Immature natural killer cell (primary cell): ENCODE measurements at regions not wholly inside any gene's neighbourhood (a gene's known extent, or its start where the extent isn't known, plus 50 kb on each side); places are given as distances from the start of the nearest gene placed in this dataset.
A peak's percentile ranks its signal among the peaks of the same experiment; 100 is the strongest.
"Not testable (repeated sequence)": the region's sequence is repeated elsewhere in the genome, so short reads cannot be mapped to it uniquely, and the experiment has no call there.

Experiments used
- DNase-seq, 3 donors: peaks; one replicate each; pipeline ENCODE4 v3.0.0; 2022; ENCODE audit warnings: mixed read lengths in 1 of 3
- H3K27ac Mint-ChIP-seq, 6 donors: one replicate each; pipeline ENCODE4 v1.8.0; 2020; ENCODE audit warnings: mixed read lengths in 6 of 6, mild to moderate bottlenecking in 5 of 6, inconsistent platforms in 4 of 6, moderate library complexity in 3 of 6
- H3K27me3 Mint-ChIP-seq, 3 donors: one replicate each; pipeline ENCODE4 v1.8.0; 2020 to 2021; ENCODE audit warnings: low read depth in 3 of 3, mild to moderate bottlenecking in 3 of 3, mixed read lengths in 3 of 3, moderate library complexity in 3 of 3, inconsistent platforms in 1 of 3
- H3K36me3 Mint-ChIP-seq, 3 donors: one replicate each; pipeline ENCODE4 v1.8.0; 2020; ENCODE audit warnings: mixed read lengths in 3 of 3, inconsistent platforms in 2 of 3, mild to moderate bottlenecking in 2 of 3
- H3K4me1 Mint-ChIP-seq, 2 donors: one replicate each; pipeline ENCODE4 v1.8.0; 2020; ENCODE audit warnings: inconsistent platforms in 2 of 2, mild to moderate bottlenecking in 2 of 2, mixed read lengths in 2 of 2, moderate library complexity in 1 of 2
- H3K4me3 Mint-ChIP-seq, 5 donors: one replicate each; pipeline ENCODE4 v1.8.0; 2020; ENCODE audit warnings: mild to moderate bottlenecking in 5 of 5, mixed read lengths in 5 of 5, inconsistent platforms in 3 of 5, moderate library complexity in 3 of 5
- H3K9me3 Mint-ChIP-seq, 6 donors: one replicate each; pipeline ENCODE4 v1.8.0; 2020; ENCODE audit warnings: mild to moderate bottlenecking in 6 of 6, mixed read lengths in 6 of 6, inconsistent platforms in 4 of 6, moderate library complexity in 3 of 6

- Mint-ChIP-seq H3K27ac (no peak overlapping the region), H3K36me3 (no peaks in the 10 kb centered on the region), H3K27me3 (peaks cover 2 to 3% (median 2%) of the 10 kb centered on the region in 3 donors)
These were observed 186.7 kb downstream of the MSX2 start for GRCh38 chr5:174911118-174911517.

GRCh38 chr5:174910245-174910737 is 185.9 kb downstream of the MSX2 start:
- Mint-ChIP-seq H3K4me3 (no peak overlapping the region), H3K27ac (no peak overlapping the region)

More at GRCh38 chr5:174911118-174911517, 186.7 kb downstream of the MSX2 start:
- peaks cover 0 to 6% (median 0%) of the 10 kb centered on the region in 6 donors for H3K9me3 Mint-ChIP-seq
- no peak overlapping the region for H3K4me3 Mint-ChIP-seq
- DNase-seq = no peak
- H3K4me1 Mint-ChIP-seq = no peaks in the 10 kb centered on the region

GRCh38 chr5:174903172-174903732 is 178.9 kb downstream of the MSX2 start:
- Mint-ChIP-seq H3K9me3 (peaks cover 0 to 5% (median 0%) of the 10 kb centered on the region in 6 donors), H3K4me1 (no peaks in the 10 kb centered on the region), H3K4me3 (no peak overlapping the region), H3K27me3 (peaks cover 3 to 4% (median 4%) of the 10 kb centered on the region in 3 donors), H3K36me3 (no peaks in the 10 kb centered on the region), H3K27ac (no peak overlapping the region)
- DNase-seq = no peak

More at GRCh38 chr5:174910245-174910737, 185.9 kb downstream of the MSX2 start:
- Mint-ChIP-seq H3K27me3 (peaks cover 1 to 6% (median 4%) of the 10 kb centered on the region in 3 donors), H3K4me1 (no peaks in the 10 kb centered on the region), H3K36me3 (no peaks in the 10 kb centered on the region), H3K9me3 (peaks cover 0 to 6% (median 0%) of the 10 kb centered on the region in 6 donors)
- DNase-seq = peak in 1 of 3 donors; percentile 18

GRCh38 chr5:174901336-174901735 is 177.0 kb downstream of the MSX2 start:
- no peak for DNase-seq
- Mint-ChIP-seq H3K36me3 (no peaks in the 10 kb centered on the region), H3K27me3 (peaks cover 3 to 4% (median 4%) of the 10 kb centered on the region in 3 donors), H3K9me3 (no peaks in the 10 kb centered on the region), H3K4me3 (no peak overlapping the region), H3K4me1 (no peaks in the 10 kb centered on the region), H3K27ac (no peak overlapping the region)

- no peak overlapping the region for H3K27ac Mint-ChIP-seq
- no peak overlapping the region for H3K4me3 Mint-ChIP-seq
- H3K4me1 Mint-ChIP-seq = no peaks in the 10 kb centered on the region
These were observed 176.0 kb downstream of the MSX2 start for GRCh38 chr5:174900240-174900865.

GRCh38 chr5:174897281-174897950 is 173.0 kb downstream of the MSX2 start:
- Mint-ChIP-seq H3K27ac (no peak overlapping the region), H3K9me3 (peaks cover 0 to 3% (median under 1%) of the 10 kb centered on the region in 6 donors), H3K4me3 (no peak overlapping the region), H3K4me1 (no peaks in the 10 kb centered on the region), H3K27me3 (no peaks in the 10 kb centered on the region), H3K36me3 (no peaks in the 10 kb centered on the region)
- DNase-seq = no peak

More at GRCh38 chr5:174900240-174900865, 176.0 kb downstream of the MSX2 start:
- no peak for DNase-seq
- Mint-ChIP-seq H3K36me3 (no peaks in the 10 kb centered on the region), H3K9me3 (peaks cover 0 to 1% (median 0%) of the 10 kb centered on the region in 6 donors), H3K27me3 (peaks cover 0 to 4% (median 0%) of the 10 kb centered on the region in 3 donors)

GRCh38 chr5:174895360-174895759 is 171.0 kb downstream of the MSX2 start:
- peaks cover 0 to 11% (median under 1%) of the 10 kb centered on the region in 6 donors for H3K9me3 Mint-ChIP-seq
- no peaks in the 10 kb centered on the region for H3K27me3 Mint-ChIP-seq
- H3K27ac Mint-ChIP-seq = no peak overlapping the region
- no peaks in the 10 kb centered on the region for H3K4me1 Mint-ChIP-seq
- no peaks in the 10 kb centered on the region for H3K36me3 Mint-ChIP-seq
- no peak for DNase-seq
- H3K4me3 Mint-ChIP-seq = no peak overlapping the region

GRCh38 chr5:174892742-174893141 is 168.4 kb downstream of the MSX2 start:
- peaks cover 0 to 11% (median 2%) of the 10 kb centered on the region in 6 donors for H3K9me3 Mint-ChIP-seq
- H3K36me3 Mint-ChIP-seq = no peaks in the 10 kb centered on the region
- peaks cover 0 to 2% (median 0%) of the 10 kb centered on the region in 3 donors for H3K27me3 Mint-ChIP-seq
- H3K4me1 Mint-ChIP-seq = no peaks in the 10 kb centered on the region
- no peak overlapping the region for H3K27ac Mint-ChIP-seq
- no peak for DNase-seq
- H3K4me3 Mint-ChIP-seq = no peak overlapping the region

- H3K27ac Mint-ChIP-seq, H3K9me3 Mint-ChIP-seq, H3K36me3 Mint-ChIP-seq, H3K4me3 Mint-ChIP-seq, DNase-seq, H3K27me3 Mint-ChIP-seq, H3K4me1 Mint-ChIP-seq: not testable (repeated sequence)
These were observed 156.2 kb downstream of the MSX2 start for GRCh38 chr5:174880412-174881200.

GRCh38 chr5:174877987-174878386 is 153.6 kb downstream of the MSX2 start:
- H3K27me3 Mint-ChIP-seq = peaks cover 2 to 5% (median 5%) of the 10 kb centered on the region in 3 donors
- DNase-seq = no peak
- no peaks in the 10 kb centered on the region for H3K4me1 Mint-ChIP-seq
- no peak overlapping the region for H3K27ac Mint-ChIP-seq
- peaks cover 0 to 2% (median 0%) of the 10 kb centered on the region in 6 donors for H3K9me3 Mint-ChIP-seq
- no peaks in the 10 kb centered on the region for H3K36me3 Mint-ChIP-seq
- no peak overlapping the region for H3K4me3 Mint-ChIP-seq

GRCh38 chr5:174872271-174872670 is 147.9 kb downstream of the MSX2 start:
- Mint-ChIP-seq H3K36me3 (no peaks in the 10 kb centered on the region), H3K4me1 (no peaks in the 10 kb centered on the region), H3K4me3 (no peak overlapping the region), H3K27ac (no peak overlapping the region), H3K27me3 (peaks cover 5 to 10% (median 7%) of the 10 kb centered on the region in 3 donors), H3K9me3 (peaks cover 0 to 6% (median under 1%) of the 10 kb centered on the region in 6 donors)
- DNase-seq = no peak

GRCh38 chr5:174852143-174852542 is 127.8 kb downstream of the MSX2 start:
- H3K9me3 Mint-ChIP-seq = peaks cover 0 to 5% (median 0%) of the 10 kb centered on the region in 6 donors
- H3K27me3 Mint-ChIP-seq = peaks cover 0 to 2% (median 0%) of the 10 kb centered on the region in 3 donors
- no peak for DNase-seq
- no peaks in the 10 kb centered on the region for H3K4me1 Mint-ChIP-seq
- H3K36me3 Mint-ChIP-seq = no peaks in the 10 kb centered on the region
- H3K4me3 Mint-ChIP-seq = no peak overlapping the region
- no peak overlapping the region for H3K27ac Mint-ChIP-seq

GRCh38 chr5:174850565-174851169 is 126.3 kb downstream of the MSX2 start:
- Mint-ChIP-seq H3K27me3 (no peaks in the 10 kb centered on the region), H3K4me3 (no peak overlapping the region), H3K27ac (no peak overlapping the region), H3K36me3 (no peaks in the 10 kb centered on the region), H3K4me1 (no peaks in the 10 kb centered on the region), H3K9me3 (peaks cover 0 to 5% (median 0%) of the 10 kb centered on the region in 6 donors)
- DNase-seq = no peak
